ENCODE measurements at regions not wholly inside any gene's neighbourhood (a gene's known extent, or its start where the extent isn't known, plus 50 kb on each side); places are given as distances from the start of the nearest gene placed in this dataset.

- 75 to 89% methylated on average over 1 to 2 of the region's 2 CpGs for WGBS, 2 experiments (ENCODE audit: insufficient coverage in 1 of 2, insufficient read length in 1 of 2)
- H3K9me3 Mint-ChIP-seq = no peaks in the 10 kb centered on the region
Observed at GRCh38 chr1:181413836-181414235, 69.5 kb upstream of the CACNA1E start.

GRCh38 chr1:181416268-181416860, 67.0 kb upstream of the CACNA1E start:
- no peak overlapping the region for H3K27ac Mint-ChIP-seq
- no peaks in the 10 kb centered on the region for H3K4me1 ChIP-seq (ENCODE audit: control insufficient read depth, insufficient read depth, low read length)
- DNase-seq = no peak
- no peaks in the 10 kb centered on the region for H3K36me3 Mint-ChIP-seq (ENCODE audit: low read depth)
- H3K9ac ChIP-seq (ENCODE audit: extremely low read depth, low read length, poor library complexity, severe bottlenecking) = no peak overlapping the region
- peaks cover 6% of the 10 kb centered on the region for H3K27me3 Mint-ChIP-seq (ENCODE audit: insufficient read depth)
- no peaks in the 10 kb centered on the region for H3K9me3 ChIP-seq (ENCODE audit: control insufficient read depth, low read length)
- H3K9me3 Mint-ChIP-seq = no peaks in the 10 kb centered on the region
- no peaks in the 10 kb centered on the region for H3K27me3 ChIP-seq (ENCODE audit: control insufficient read depth, insufficient read depth, low read length, poor library complexity, severe bottlenecking)
- no peak for TF ChIP-seq CTCF (conservative IDR thresholded peaks at IDR 0.05)
- no peaks in the 10 kb centered on the region for H3K36me3 ChIP-seq (ENCODE audit: control insufficient read depth, insufficient read depth, low read length)
- no peak overlapping the region for H3K4me3 Mint-ChIP-seq
- 86 to 95% methylated on average over 7 of the region's 7 CpGs for WGBS, 2 experiments (ENCODE audit: insufficient coverage in 1 of 2, insufficient read length in 1 of 2)
- no peak overlapping the region for H3K4me3 ChIP-seq (ENCODE audit: low read length)
- H3K27ac ChIP-seq (ENCODE audit: low read depth, low read length) = no peak overlapping the region
- no peaks in the 10 kb centered on the region for H3K4me1 Mint-ChIP-seq

More at GRCh38 chr1:181413836-181414235, 69.5 kb upstream of the CACNA1E start:
- Mint-ChIP-seq H3K27ac (no peak overlapping the region), H3K4me3 (no peak overlapping the region), H3K4me1 (no peaks in the 10 kb centered on the region), H3K36me3 (ENCODE audit: low read depth) (no peaks in the 10 kb centered on the region), H3K27me3 (ENCODE audit: insufficient read depth) (peaks cover 8% of the 10 kb centered on the region)
- DNase-seq = no peak
- H3K9ac ChIP-seq (ENCODE audit: extremely low read depth, low read length, poor library complexity, severe bottlenecking) = no peak overlapping the region
- no peaks in the 10 kb centered on the region for H3K4me1 ChIP-seq (ENCODE audit: control insufficient read depth, insufficient read depth, low read length)
- no peak overlapping the region for H3K27ac ChIP-seq (ENCODE audit: low read depth, low read length)
- TF ChIP-seq CTCF (conservative IDR thresholded peaks at IDR 0.05) = no peak
- H3K27me3 ChIP-seq (ENCODE audit: control insufficient read depth, insufficient read depth, low read length, poor library complexity, severe bottlenecking) = no peaks in the 10 kb centered on the region
- no peaks in the 10 kb centered on the region for H3K36me3 ChIP-seq (ENCODE audit: control insufficient read depth, insufficient read depth, low read length)
- no peak overlapping the region for H3K4me3 ChIP-seq (ENCODE audit: low read length)
- H3K9me3 ChIP-seq (ENCODE audit: control insufficient read depth, low read length) = no peaks in the 10 kb centered on the region

GRCh38 chr1:181417915-181418314, 65.4 kb upstream of the CACNA1E start:
- no peaks in the 10 kb centered on the region for H3K9me3 Mint-ChIP-seq
- Histone ChIP-seq H3K36me3 (ENCODE audit: control insufficient read depth, insufficient read depth, low read length) (no peaks in the 10 kb centered on the region), H3K9me3 (ENCODE audit: control insufficient read depth, low read length) (no peaks in the 10 kb centered on the region), H3K4me1 (ENCODE audit: control insufficient read depth, insufficient read depth, low read length) (no peaks in the 10 kb centered on the region), H3K27ac (ENCODE audit: low read depth, low read length) (no peak overlapping the region), H3K27me3 (ENCODE audit: control insufficient read depth, insufficient read depth, low read length, poor library complexity, severe bottlenecking) (no peaks in the 10 kb centered on the region), H3K4me3 (ENCODE audit: low read length) (no peak overlapping the region), H3K9ac (ENCODE audit: extremely low read depth, low read length, poor library complexity, severe bottlenecking) (no peak overlapping the region)
- no peak for DNase-seq
- H3K27ac Mint-ChIP-seq = no peak overlapping the region
- H3K4me1 Mint-ChIP-seq = no peaks in the 10 kb centered on the region
- TF ChIP-seq CTCF (conservative IDR thresholded peaks at IDR 0.05) = no peak
- WGBS, 2 experiments (ENCODE audit: insufficient coverage in 1 of 2, insufficient read length in 1 of 2) = 92 to 100% methylated on average over 1 to 3 of the region's 3 CpGs
- H3K36me3 Mint-ChIP-seq (ENCODE audit: low read depth) = no peaks in the 10 kb centered on the region
- H3K27me3 Mint-ChIP-seq (ENCODE audit: insufficient read depth) = peaks cover 3% of the 10 kb centered on the region
- no peak overlapping the region for H3K4me3 Mint-ChIP-seq

Measured in endodermal cell (in vitro differentiated cells).